Natural killer cell (primary cell): ENCODE measurements at regions not wholly inside any gene's neighbourhood (a gene's known extent, or its start where the extent isn't known, plus 50 kb on each side); places are given as distances from the start of the nearest gene placed in this dataset.
"Not testable (repeated sequence)": the region's sequence is repeated elsewhere in the genome, so short reads cannot be mapped to it uniquely, and the experiment has no call there.

Experiments used
- ATAC-seq, 3 donors: fragments of 150-1000 bp in 2 of 3; fragments of 200-7000 bp in 1 of 3; cut with Tn5 transposase; 1 replicate in 1 of 3; 2 replicates in 2 of 3; pipeline ENCODE4 v1.10.0; 2021; ENCODE audit warnings: mild to moderate bottlenecking in 2 of 3, moderate library complexity in 2 of 3
- DNase-seq, 2 donors: peaks; one replicate each; pipeline versions ENCODE4 v3.0.0 to v3.0.0-alpha.2; 2013 to 2021; ENCODE audit warnings: mixed read lengths in 1 of 2
- H3K27ac ChIP-seq: one replicate; pipeline ENCODE4 v1.5.1; 2013; ENCODE audit warnings: mild to moderate bottlenecking, low read length
- H3K27me3 ChIP-seq: one replicate; pipeline ENCODE4 v1.6.1; 2013; ENCODE audit warnings: low read length; ENCODE audit not compliant: control insufficient read depth, insufficient read depth
- H3K36me3 ChIP-seq: one replicate; pipeline ENCODE4 v1.6.1; 2013; ENCODE audit warnings: low read length; ENCODE audit not compliant: control insufficient read depth, insufficient read depth
- H3K4me1 ChIP-seq: one replicate; pipeline ENCODE4 v1.6.1; 2013; ENCODE audit warnings: low read length; ENCODE audit not compliant: control insufficient read depth, insufficient read depth
- H3K4me3 ChIP-seq: one replicate; pipeline ENCODE4 v1.5.1; 2013; ENCODE audit warnings: low read length
- H3K9me3 ChIP-seq: one replicate; pipeline ENCODE4 v1.6.1; 2013; ENCODE audit warnings: low read length; ENCODE audit not compliant: control insufficient read depth, insufficient read depth
- H3K27ac Mint-ChIP-seq, 2 donors: one replicate each; pipeline ENCODE4 v1.8.0; 2022; ENCODE audit warnings: mild to moderate bottlenecking in 2 of 2, mixed read lengths in 2 of 2, moderate library complexity in 1 of 2
- H3K27me3 Mint-ChIP-seq, 2 donors: one replicate each; pipeline ENCODE4 v1.8.0; 2022; ENCODE audit warnings: low read depth in 2 of 2, mixed read lengths in 2 of 2
- H3K36me3 Mint-ChIP-seq: one replicate; pipeline ENCODE4 v1.8.0; 2022; ENCODE audit warnings: mixed read lengths
- H3K4me1 Mint-ChIP-seq, 2 donors: one replicate each; pipeline ENCODE4 v1.8.0; 2022; ENCODE audit warnings: mixed read lengths in 2 of 2
- H3K4me3 Mint-ChIP-seq: one replicate; pipeline ENCODE4 v1.8.0; 2022; ENCODE audit warnings: mild to moderate bottlenecking, moderate library complexity, mixed read lengths
- H3K9me3 Mint-ChIP-seq, 2 donors: one replicate each; pipeline ENCODE4 v1.8.0; 2022; ENCODE audit warnings: mixed read lengths in 2 of 2
- WGBS: methylation state at CpG from one replicate; pipeline ENCODE4 v1.1.7; 2013; ENCODE audit warnings: missing lambda C conversion rate; ENCODE audit not compliant: insufficient coverage; 5-methylcytosine and 5-hydroxymethylcytosine counted together
- intact Hi-C: fragments of 100-400 bp; cut with micrococcal nuclease; formaldehyde crosslinking; loops from one replicate; pipeline ENCODE4 v1.14.2; 2022
- TF ChIP-seq, protein P1 (sequence below): fragments of 200-600 bp; IDR thresholded peaks from one replicate; pipeline ENCODE4 v1.8.0; 2022; ENCODE audit warnings: antibody characterized with exemption

GRCh38 chrX:6990552-6991193 is 156.8 kb upstream of the STS start:
- Histone ChIP-seq H3K36me3 (no peaks in the 10 kb centered on the region), H3K9me3 (no peaks in the 10 kb centered on the region), H3K27ac (no peak overlapping the region), H3K4me1 (no peaks in the 10 kb centered on the region), H3K27me3 (no peaks in the 10 kb centered on the region), H3K4me3 (no peak overlapping the region)
- ATAC-seq, result no peak
- H3K27me3 Mint-ChIP-seq, result no peaks in the 10 kb centered on the region
- H3K9me3 Mint-ChIP-seq, result peaks cover 5 to 7% of the 10 kb centered on the region in 2 donors
- intact Hi-C loops, result no loop called here
- no peak for DNase-seq
- H3K4me1 Mint-ChIP-seq, result no peaks in the 10 kb centered on the region
- TF ChIP-seq, protein P1, sequence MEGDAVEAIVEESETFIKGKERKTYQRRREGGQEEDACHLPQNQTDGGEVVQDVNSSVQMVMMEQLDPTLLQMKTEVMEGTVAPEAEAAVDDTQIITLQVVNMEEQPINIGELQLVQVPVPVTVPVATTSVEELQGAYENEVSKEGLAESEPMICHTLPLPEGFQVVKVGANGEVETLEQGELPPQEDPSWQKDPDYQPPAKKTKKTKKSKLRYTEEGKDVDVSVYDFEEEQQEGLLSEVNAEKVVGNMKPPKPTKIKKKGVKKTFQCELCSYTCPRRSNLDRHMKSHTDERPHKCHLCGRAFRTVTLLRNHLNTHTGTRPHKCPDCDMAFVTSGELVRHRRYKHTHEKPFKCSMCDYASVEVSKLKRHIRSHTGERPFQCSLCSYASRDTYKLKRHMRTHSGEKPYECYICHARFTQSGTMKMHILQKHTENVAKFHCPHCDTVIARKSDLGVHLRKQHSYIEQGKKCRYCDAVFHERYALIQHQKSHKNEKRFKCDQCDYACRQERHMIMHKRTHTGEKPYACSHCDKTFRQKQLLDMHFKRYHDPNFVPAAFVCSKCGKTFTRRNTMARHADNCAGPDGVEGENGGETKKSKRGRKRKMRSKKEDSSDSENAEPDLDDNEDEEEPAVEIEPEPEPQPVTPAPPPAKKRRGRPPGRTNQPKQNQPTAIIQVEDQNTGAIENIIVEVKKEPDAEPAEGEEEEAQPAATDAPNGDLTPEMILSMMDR, result no peak
- peaks cover 12% of the 10 kb centered on the region for H3K36me3 Mint-ChIP-seq
- no peak overlapping the region for H3K27ac Mint-ChIP-seq
- 91% methylated on average over 10 of the region's 10 CpGs for WGBS
- H3K4me3 Mint-ChIP-seq, result no peak overlapping the region

- peaks cover 8% of the 10 kb centered on the region for H3K36me3 Mint-ChIP-seq
- no peak for ATAC-seq
- Histone ChIP-seq H3K4me1 (no peaks in the 10 kb centered on the region), H3K36me3 (no peaks in the 10 kb centered on the region), H3K9me3 (no peaks in the 10 kb centered on the region), H3K27ac (no peak overlapping the region), H3K27me3 (no peaks in the 10 kb centered on the region), H3K4me3 (no peak overlapping the region)
- DNase-seq, result no peak
- TF ChIP-seq, protein P1, result no peak
- H3K9me3 Mint-ChIP-seq, result peaks cover 2 to 6% of the 10 kb centered on the region in 2 donors
- no peaks in the 10 kb centered on the region for H3K27me3 Mint-ChIP-seq
- H3K27ac Mint-ChIP-seq, result no peak overlapping the region
- no peak overlapping the region for H3K4me3 Mint-ChIP-seq
- 87% methylated on average over 5 of the region's 6 CpGs for WGBS
- H3K4me1 Mint-ChIP-seq, result no peaks in the 10 kb centered on the region
- intact Hi-C loops, result no loop called here
These were observed 157.7 kb upstream of the STS start for GRCh38 chrX:6989858-6990257.

GRCh38 chrX:6988694-6989093 is 158.8 kb upstream of the STS start:
- ATAC-seq, H3K27me3 ChIP-seq, H3K9me3 Mint-ChIP-seq, H3K36me3 ChIP-seq, H3K27ac ChIP-seq, DNase-seq, H3K9me3 ChIP-seq, H3K4me3 ChIP-seq, H3K4me1 ChIP-seq, intact Hi-C loops, H3K36me3 Mint-ChIP-seq, H3K4me1 Mint-ChIP-seq, H3K4me3 Mint-ChIP-seq, H3K27me3 Mint-ChIP-seq, H3K27ac Mint-ChIP-seq: not testable (repeated sequence)
- 100% methylated on average over 1 of the region's 2 CpGs for WGBS

DNA sequence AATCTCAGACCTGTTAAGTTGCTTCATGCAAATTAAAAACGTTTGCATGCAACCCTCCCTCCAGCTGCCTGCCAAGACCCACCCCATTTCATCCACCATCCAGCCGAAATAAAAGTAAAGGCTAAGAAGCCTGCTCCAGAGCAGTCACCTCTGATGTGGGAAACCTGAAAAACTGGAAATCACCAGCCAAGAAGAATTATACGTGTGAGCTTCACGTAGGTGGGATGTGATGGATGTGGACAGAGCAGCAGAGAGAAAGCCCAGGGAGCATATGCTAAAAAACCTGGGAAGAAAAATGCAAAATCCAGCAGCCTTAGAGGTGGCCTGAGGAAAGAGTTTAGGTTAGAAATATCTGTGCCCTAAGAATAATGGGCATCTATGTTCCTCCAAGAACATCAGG is 160.6 kb upstream of the STS start:
- Mint-ChIP-seq H3K27ac (no peak overlapping the region), H3K4me3 (no peak overlapping the region), H3K27me3 (no peaks in the 10 kb centered on the region), H3K4me1 (no peaks in the 10 kb centered on the region), H3K36me3 (no peaks in the 10 kb centered on the region), H3K9me3 (peaks cover 0 to 3% of the 10 kb centered on the region in 2 donors)
- Histone ChIP-seq H3K36me3 (no peaks in the 10 kb centered on the region), H3K27ac (no peak overlapping the region), H3K4me1 (no peaks in the 10 kb centered on the region), H3K4me3 (no peak overlapping the region), H3K27me3 (no peaks in the 10 kb centered on the region), H3K9me3 (no peaks in the 10 kb centered on the region)
- ATAC-seq (no peak), DNase-seq (no peak)
- intact Hi-C loops, result no loop called here
- TF ChIP-seq, protein P1, result no peak
- 67% methylated on average over 4 of the region's 4 CpGs for WGBS
